Hepatocyte (in vitro differentiated cells): ENCODE measurements at regions not wholly inside any gene's neighbourhood (a gene's known extent, or its start where the extent isn't known, plus 50 kb on each side); places are given as distances from the start of the nearest gene placed in this dataset.
"Not testable (repeated sequence)": the region's sequence is repeated elsewhere in the genome, so short reads cannot be mapped to it uniquely, and the experiment has no call there.

Experiments
- EZH2phosphoT487 ChIP-seq: fragments of 200-600 bp; sonication (generic); IDR thresholded peaks from one replicate; pipeline ENCODE4 v1.6.1; 2018; ENCODE audit warnings: antibody characterized with exemption, mild to moderate bottlenecking, low read depth, moderate library complexity; ENCODE audit not compliant: unreplicated experiment, severe bottlenecking
- TF ChIP-seq, protein P1 (sequence below): fragments of 200-600 bp; sonication (generic); IDR thresholded peaks from 2 replicates; pipeline ENCODE4 v1.5.1; 2016; ENCODE audit warnings: antibody characterized with exemption, mild to moderate bottlenecking; ENCODE audit not compliant: poor library complexity

GRCh38 chr6:27662212-27662611 lies 189.3 kb upstream of the ZNF184 start:
- TF ChIP-seq, protein P1, sequence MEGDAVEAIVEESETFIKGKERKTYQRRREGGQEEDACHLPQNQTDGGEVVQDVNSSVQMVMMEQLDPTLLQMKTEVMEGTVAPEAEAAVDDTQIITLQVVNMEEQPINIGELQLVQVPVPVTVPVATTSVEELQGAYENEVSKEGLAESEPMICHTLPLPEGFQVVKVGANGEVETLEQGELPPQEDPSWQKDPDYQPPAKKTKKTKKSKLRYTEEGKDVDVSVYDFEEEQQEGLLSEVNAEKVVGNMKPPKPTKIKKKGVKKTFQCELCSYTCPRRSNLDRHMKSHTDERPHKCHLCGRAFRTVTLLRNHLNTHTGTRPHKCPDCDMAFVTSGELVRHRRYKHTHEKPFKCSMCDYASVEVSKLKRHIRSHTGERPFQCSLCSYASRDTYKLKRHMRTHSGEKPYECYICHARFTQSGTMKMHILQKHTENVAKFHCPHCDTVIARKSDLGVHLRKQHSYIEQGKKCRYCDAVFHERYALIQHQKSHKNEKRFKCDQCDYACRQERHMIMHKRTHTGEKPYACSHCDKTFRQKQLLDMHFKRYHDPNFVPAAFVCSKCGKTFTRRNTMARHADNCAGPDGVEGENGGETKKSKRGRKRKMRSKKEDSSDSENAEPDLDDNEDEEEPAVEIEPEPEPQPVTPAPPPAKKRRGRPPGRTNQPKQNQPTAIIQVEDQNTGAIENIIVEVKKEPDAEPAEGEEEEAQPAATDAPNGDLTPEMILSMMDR: not testable (repeated sequence)
- not testable (repeated sequence) for TF ChIP-seq EZH2phosphoT487
